Neural crest cell (in vitro differentiated cells): ENCODE measurements at regions not wholly inside any gene's neighbourhood (a gene's known extent, or its start where the extent isn't known, plus 50 kb on each side); places are given as distances from the start of the nearest gene placed in this dataset.

Experiments
- DNase-seq: peaks from one replicate; pipeline ENCODE4 v3.0.0; 2021; ENCODE audit warnings: low read depth, mixed read lengths, low spot score
- H3K27ac Mint-ChIP-seq: one replicate; pipeline ENCODE4 v1.8.0; 2021; ENCODE audit warnings: mild to moderate bottlenecking, mixed read lengths; ENCODE audit not compliant: unreplicated experiment
- H3K27me3 Mint-ChIP-seq: 2 replicates; pipeline ENCODE4 v1.8.0; 2021; ENCODE audit warnings: low read depth, mild to moderate bottlenecking, mixed read lengths
- H3K36me3 Mint-ChIP-seq: 2 replicates; pipeline ENCODE4 v1.8.0; 2021; ENCODE audit warnings: low read depth, mild to moderate bottlenecking, mixed read lengths
- H3K4me1 Mint-ChIP-seq: 2 replicates; pipeline ENCODE4 v1.8.0; 2021; ENCODE audit warnings: mixed read lengths
- H3K4me3 Mint-ChIP-seq: one replicate; pipeline ENCODE4 v1.8.0; 2021; ENCODE audit warnings: mild to moderate bottlenecking, mixed read lengths
- H3K9me3 Mint-ChIP-seq: 2 replicates; pipeline ENCODE4 v1.8.0; 2021; ENCODE audit warnings: mixed read lengths
- TF ChIP-seq, protein P1 (sequence below): fragments of 200-600 bp; sonication (generic); conservative IDR thresholded peaks from 2 replicates; pipeline ENCODE4 v1.5.0; 2021; ENCODE audit warnings: antibody characterized with exemption, mild to moderate bottlenecking

- Mint-ChIP-seq H3K27me3 (no peaks in the 10 kb centered on the region), H3K27ac (no peak overlapping the region)
Measured at GRCh38 chr10:78461333-78461732, 427.7 kb downstream of the RPS24 start.

GRCh38 chr10:78462176-78462575 lies 428.5 kb downstream of the RPS24 start:
- DNase-seq = no peak
- peaks cover 48% of the 10 kb centered on the region for H3K4me1 Mint-ChIP-seq
- no peak overlapping the region for H3K27ac Mint-ChIP-seq

More at GRCh38 chr10:78461333-78461732, 427.7 kb downstream of the RPS24 start:
- no peak for DNase-seq
- Mint-ChIP-seq H3K9me3 (peaks cover 9% of the 10 kb centered on the region), H3K4me3 (no peak overlapping the region), H3K36me3 (no peaks in the 10 kb centered on the region), H3K4me1 (peaks cover 44% of the 10 kb centered on the region)
- TF ChIP-seq, protein P1, sequence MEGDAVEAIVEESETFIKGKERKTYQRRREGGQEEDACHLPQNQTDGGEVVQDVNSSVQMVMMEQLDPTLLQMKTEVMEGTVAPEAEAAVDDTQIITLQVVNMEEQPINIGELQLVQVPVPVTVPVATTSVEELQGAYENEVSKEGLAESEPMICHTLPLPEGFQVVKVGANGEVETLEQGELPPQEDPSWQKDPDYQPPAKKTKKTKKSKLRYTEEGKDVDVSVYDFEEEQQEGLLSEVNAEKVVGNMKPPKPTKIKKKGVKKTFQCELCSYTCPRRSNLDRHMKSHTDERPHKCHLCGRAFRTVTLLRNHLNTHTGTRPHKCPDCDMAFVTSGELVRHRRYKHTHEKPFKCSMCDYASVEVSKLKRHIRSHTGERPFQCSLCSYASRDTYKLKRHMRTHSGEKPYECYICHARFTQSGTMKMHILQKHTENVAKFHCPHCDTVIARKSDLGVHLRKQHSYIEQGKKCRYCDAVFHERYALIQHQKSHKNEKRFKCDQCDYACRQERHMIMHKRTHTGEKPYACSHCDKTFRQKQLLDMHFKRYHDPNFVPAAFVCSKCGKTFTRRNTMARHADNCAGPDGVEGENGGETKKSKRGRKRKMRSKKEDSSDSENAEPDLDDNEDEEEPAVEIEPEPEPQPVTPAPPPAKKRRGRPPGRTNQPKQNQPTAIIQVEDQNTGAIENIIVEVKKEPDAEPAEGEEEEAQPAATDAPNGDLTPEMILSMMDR = no peak

GRCh38 chr10:78462726-78463228 lies 429.1 kb downstream of the RPS24 start:
- H3K27ac Mint-ChIP-seq = peak overlapping the region; percentile 29
- H3K4me1 Mint-ChIP-seq = peaks cover 53% of the 10 kb centered on the region
- H3K9me3 Mint-ChIP-seq = peaks cover 9% of the 10 kb centered on the region
- no peak for DNase-seq
- no peak overlapping the region for H3K4me3 Mint-ChIP-seq
- no peaks in the 10 kb centered on the region for H3K36me3 Mint-ChIP-seq
- no peaks in the 10 kb centered on the region for H3K27me3 Mint-ChIP-seq
- TF ChIP-seq, protein P1 = no peak

More at GRCh38 chr10:78462176-78462575, 428.5 kb downstream of the RPS24 start:
- TF ChIP-seq, protein P1 = no peak
- H3K27me3 Mint-ChIP-seq = no peaks in the 10 kb centered on the region
- peaks cover 9% of the 10 kb centered on the region for H3K9me3 Mint-ChIP-seq
- H3K36me3 Mint-ChIP-seq = no peaks in the 10 kb centered on the region
- no peak overlapping the region for H3K4me3 Mint-ChIP-seq

- Mint-ChIP-seq H3K27me3 (no peaks in the 10 kb centered on the region), H3K4me3 (peak overlapping the region; percentile 82), H3K27ac (peak overlapping the region; percentile 89), H3K9me3 (peaks cover 9% of the 10 kb centered on the region), H3K4me1 (peaks cover 50% of the 10 kb centered on the region), H3K36me3 (no peaks in the 10 kb centered on the region)
- no peak for DNase-seq
- TF ChIP-seq, protein P1 = no peak
Measured at GRCh38 chr10:78464118-78464855, 430.6 kb downstream of the RPS24 start.

- H3K4me3 Mint-ChIP-seq = peak overlapping the region; percentile 82
- peaks cover 11% of the 10 kb centered on the region for H3K9me3 Mint-ChIP-seq
- no peaks in the 10 kb centered on the region for H3K27me3 Mint-ChIP-seq
- H3K36me3 Mint-ChIP-seq = no peaks in the 10 kb centered on the region
- DNase-seq = peak; percentile 65
- H3K27ac Mint-ChIP-seq = peak overlapping the region; percentile 89
- peaks cover 50% of the 10 kb centered on the region for H3K4me1 Mint-ChIP-seq
- TF ChIP-seq, protein P1 = no peak
Measured at GRCh38 chr10:78464856-78465267, 431.2 kb downstream of the RPS24 start.
